Neural progenitor cell (in vitro differentiated cells): ENCODE measurements at regions not wholly inside any gene's neighbourhood (a gene's known extent, or its start where the extent isn't known, plus 50 kb on each side); places are given as distances from the start of the nearest gene placed in this dataset.

ENCODE experiments used
- CTCF ChIP-seq: fragments of 200-600 bp; sonication (generic); IDR thresholded peaks from 2 replicates; pipeline ENCODE4 v1.5.1; 2017; ENCODE audit warnings: antibody characterized with exemption, mild to moderate bottlenecking
- EZH2 ChIP-seq: fragments of 200-600 bp; sonication (generic); IDR thresholded peaks from 2 replicates; pipeline ENCODE4 v1.6.1; 2017; ENCODE audit warnings: antibody characterized with exemption, mild to moderate bottlenecking, moderate library complexity
- EZH2phosphoT487 ChIP-seq: fragments of 200-600 bp; sonication (generic); IDR thresholded peaks from 2 replicates; pipeline ENCODE4 v1.6.1; 2017; ENCODE audit warnings: antibody characterized with exemption

- TF ChIP-seq EZH2phosphoT487 (no peak), CTCF (no peak), EZH2 (no peak)
Measured at GRCh38 chr13:59337070-59337469, 826.7 kb downstream of the DIAPH3 start.
